NB4 (cell line): ENCODE measurements at regions not wholly inside any gene's neighbourhood (a gene's known extent, or its start where the extent isn't known, plus 50 kb on each side); places are given as distances from the start of the nearest gene placed in this dataset.

ENCODE experiments used
- DNase-seq: peaks from one replicate; pipeline ENCODE4 v3.0.0; 2010; ENCODE audit warnings: low read depth
- H3K4me3 ChIP-seq: one replicate; pipeline ENCODE4 v1.5.1; 2011; ENCODE audit warnings: mild to moderate bottlenecking, low read depth, low read length, moderate library complexity
- CTCF ChIP-seq: IDR thresholded peaks from one replicate; pipeline ENCODE4 v1.5.1; 2012; ENCODE audit warnings: low read depth, low read length
- MAX ChIP-seq: IDR thresholded peaks from 2 replicates; pipeline ENCODE4 v1.6.1; 2011; ENCODE audit warnings: low read depth, low read length
- MYC ChIP-seq: IDR thresholded peaks from 2 replicates; pipeline ENCODE4 v1.6.1; 2011; ENCODE audit warnings: low read depth, low read length
- POLR2A ChIP-seq: IDR thresholded peaks from 2 replicates; pipeline ENCODE4 v1.6.1; 2011; ENCODE audit warnings: mild to moderate bottlenecking; ENCODE audit not compliant: insufficient read length; ENCODE audit errors: extremely low read depth

- no peak for TF ChIP-seq MAX
- TF ChIP-seq MYC: no peak
- TF ChIP-seq POLR2A: no peak
- TF ChIP-seq CTCF: no peak
- no peak overlapping the region for H3K4me3 ChIP-seq
- no peak for DNase-seq
Observed at GRCh38 chr19:30223866-30224688, 148.1 kb upstream of the ZNF536 start.

GRCh38 chr19:30224689-30225606, 147.2 kb upstream of the ZNF536 start:
- H3K4me3 ChIP-seq: no peak overlapping the region
- no peak for DNase-seq
- TF ChIP-seq POLR2A: no peak

GRCh38 chr19:30225676-30226463, 146.3 kb upstream of the ZNF536 start:
- no peak for DNase-seq
- H3K4me3 ChIP-seq: no peak overlapping the region
- TF ChIP-seq POLR2A (no peak), CTCF (no peak), MYC (no peak), MAX (no peak)

GRCh38 chr19:30226464-30227011, 145.6 kb upstream of the ZNF536 start:
- no peak for DNase-seq
- TF ChIP-seq MAX (no peak), CTCF (no peak), POLR2A (no peak), MYC (no peak)
- H3K4me3 ChIP-seq: no peak overlapping the region

GRCh38 chr19:30227012-30227621, 145.1 kb upstream of the ZNF536 start:
- no peak overlapping the region for H3K4me3 ChIP-seq
- no peak for DNase-seq
- TF ChIP-seq MAX: no peak
- no peak for TF ChIP-seq CTCF
- no peak for TF ChIP-seq POLR2A
- no peak for TF ChIP-seq MYC
